Osteoblast (primary cell): ENCODE measurements at regions not wholly inside any gene's neighbourhood (a gene's known extent, or its start where the extent isn't known, plus 50 kb on each side); places are given as distances from the start of the nearest gene placed in this dataset.

Source experiments
- DNase-seq: peaks from one replicate; pipeline ENCODE4 v3.0.0; 2011; ENCODE audit warnings: low spot score, mixed read lengths; ENCODE audit not compliant: insufficient read length; ENCODE audit errors: missing footprints
- H2AFZ ChIP-seq: 2 replicates; pipeline ENCODE4 v1.6.0; 2011; ENCODE audit warnings: mild to moderate bottlenecking, low read length
- H3K27ac ChIP-seq: 2 replicates; pipeline ENCODE4 v1.5.1; 2011; ENCODE audit warnings: mild to moderate bottlenecking, low read depth, low read length, moderate library complexity
- H3K27me3 ChIP-seq: 2 replicates; pipeline ENCODE4 v1.6.0; 2012; ENCODE audit warnings: mild to moderate bottlenecking, control low read depth, inconsistent platforms, low read length, moderate library complexity; ENCODE audit not compliant: insufficient read depth
- H3K36me3 ChIP-seq: 2 replicates; pipeline ENCODE4 v1.5.1; 2011; ENCODE audit warnings: mild to moderate bottlenecking, low read length, control low read depth, moderate library complexity; ENCODE audit not compliant: insufficient read depth
- H3K4me1 ChIP-seq: 2 replicates; pipeline ENCODE4 v1.5.1; 2011; ENCODE audit warnings: mild to moderate bottlenecking, low read length, control low read depth, moderate library complexity; ENCODE audit not compliant: insufficient read depth
- H3K4me2 ChIP-seq: 2 replicates; pipeline ENCODE4 v1.6.0; 2011; ENCODE audit warnings: mild to moderate bottlenecking, low read length; ENCODE audit not compliant: insufficient read depth
- H3K4me3 ChIP-seq: fragments of 200-600 bp; sonication (generic); 3 replicates; pipeline ENCODE4 v1.5.1; 2012; ENCODE audit warnings: mild to moderate bottlenecking, low read length, inconsistent platforms; ENCODE audit not compliant: insufficient read depth
- H3K79me2 ChIP-seq: 2 replicates; pipeline ENCODE4 v1.6.0; 2012; ENCODE audit warnings: mild to moderate bottlenecking, low read length, control low read depth, inconsistent platforms; ENCODE audit not compliant: insufficient read depth
- H3K9me3 ChIP-seq: 2 replicates; pipeline ENCODE4 v1.5.1; 2011; ENCODE audit warnings: low read depth, low read length, control low read depth
- H4K20me1 ChIP-seq: 2 replicates; pipeline ENCODE4 v1.6.0; 2012; ENCODE audit warnings: mild to moderate bottlenecking, low read length, control low read depth; ENCODE audit not compliant: insufficient read depth
- CTCF ChIP-seq: IDR thresholded peaks from 2 replicates; pipeline ENCODE4 v1.5.1; 2011; ENCODE audit warnings: mild to moderate bottlenecking, low read depth, low read length, moderate library complexity; ENCODE audit errors: extremely low read depth

GRCh38 chr2:83650898-83651297, 808.2 kb downstream of the SUCLG1 start:
- Histone ChIP-seq H2AFZ (no peak overlapping the region), H3K9me3 (no peaks in the 10 kb centered on the region), H3K4me3 (no peak overlapping the region), H3K4me2 (no peak overlapping the region), H3K36me3 (no peaks in the 10 kb centered on the region), H3K27ac (no peak overlapping the region), H3K4me1 (no peaks in the 10 kb centered on the region), H3K27me3 (no peaks in the 10 kb centered on the region), H3K79me2 (no peaks in the 10 kb centered on the region), H4K20me1 (no peaks in the 10 kb centered on the region)
- no peak for TF ChIP-seq CTCF
- no peak for DNase-seq

GRCh38 chr2:83650161-83650560, 808.9 kb downstream of the SUCLG1 start:
- Histone ChIP-seq H3K4me2 (no peak overlapping the region), H3K79me2 (no peaks in the 10 kb centered on the region), H3K27me3 (no peaks in the 10 kb centered on the region), H3K4me3 (no peak overlapping the region), H3K27ac (no peak overlapping the region), H2AFZ (no peak overlapping the region), H4K20me1 (no peaks in the 10 kb centered on the region), H3K9me3 (no peaks in the 10 kb centered on the region), H3K4me1 (no peaks in the 10 kb centered on the region), H3K36me3 (no peaks in the 10 kb centered on the region)
- DNase-seq = no peak
- TF ChIP-seq CTCF = no peak

GRCh38 chr2:83640506-83640905, 818.6 kb downstream of the SUCLG1 start:
- Histone ChIP-seq H4K20me1 (no peaks in the 10 kb centered on the region), H3K4me1 (no peaks in the 10 kb centered on the region), H3K27ac (no peak overlapping the region), H2AFZ (no peak overlapping the region), H3K4me3 (no peak overlapping the region), H3K79me2 (no peaks in the 10 kb centered on the region), H3K4me2 (no peak overlapping the region), H3K36me3 (no peaks in the 10 kb centered on the region), H3K9me3 (no peaks in the 10 kb centered on the region), H3K27me3 (no peaks in the 10 kb centered on the region)
- DNase-seq = no peak
- TF ChIP-seq CTCF = no peak

- DNase-seq = no peak
- no peaks in the 10 kb centered on the region for H4K20me1 ChIP-seq
- no peaks in the 10 kb centered on the region for H3K4me1 ChIP-seq
- no peak overlapping the region for H2AFZ ChIP-seq
- no peak overlapping the region for H3K4me3 ChIP-seq
- no peak overlapping the region for H3K27ac ChIP-seq
- H3K9me3 ChIP-seq = no peaks in the 10 kb centered on the region
- TF ChIP-seq CTCF = no peak
- H3K27me3 ChIP-seq = no peaks in the 10 kb centered on the region
- H3K4me2 ChIP-seq = no peak overlapping the region
- H3K36me3 ChIP-seq = no peaks in the 10 kb centered on the region
- no peaks in the 10 kb centered on the region for H3K79me2 ChIP-seq
These were observed 825.7 kb downstream of the SUCLG1 start for GRCh38 chr2:83633423-83633822.
